ENCODE measurements at regions not wholly inside any gene's neighbourhood (a gene's known extent, or its start where the extent isn't known, plus 50 kb on each side); places are given as distances from the start of the nearest gene placed in this dataset.

- no peak overlapping the region for H3K27ac Mint-ChIP-seq
- no peak for DNase-seq
- Histone ChIP-seq H3K4me3 (ENCODE audit: low read length) (no peak overlapping the region), H3K4me1 (ENCODE audit: insufficient read depth, low read length) (no peaks in the 10 kb centered on the region), H3K27me3 (ENCODE audit: control insufficient read depth in 1 of 2, insufficient read depth in 2 of 2, low read length in 2 of 2) (no peaks in the 10 kb centered on the region), H3K27ac (ENCODE audit: low read depth in 1 of 2, low read length in 2 of 2) (no peak overlapping the region), H3K36me3 (ENCODE audit: insufficient read depth, low read length) (no peaks in the 10 kb centered on the region), H3K9me3 (ENCODE audit: control insufficient read depth in 1 of 2, insufficient read depth in 1 of 2, low read length in 2 of 2) (no peaks in the 10 kb centered on the region)
- H3K4me3 Mint-ChIP-seq: no peak overlapping the region
- TF ChIP-seq CTCF (IDR thresholded peaks at IDR 0.05): no peak
- POLR2A ChIA-PET: no interaction called here
- intact Hi-C loops (cut with DNase I, micrococcal nuclease): no loop called here
- CTCF ChIA-PET: no interaction called here
- no peaks in the 10 kb centered on the region for H3K4me1 Mint-ChIP-seq (ENCODE audit: low read depth)
- no peak for ATAC-seq (ENCODE audit: poor library complexity)
- H3K27me3 Mint-ChIP-seq: no peaks in the 10 kb centered on the region
- H3K36me3 Mint-ChIP-seq (ENCODE audit: low read depth): no peaks in the 10 kb centered on the region
- peaks cover 2% of the 10 kb centered on the region for H3K9me3 Mint-ChIP-seq
These were observed 73.2 kb upstream of the ADGRL4 start for GRCh38 chr1:79079770-79080169.

- Mint-ChIP-seq H3K36me3 (ENCODE audit: low read depth) (no peaks in the 10 kb centered on the region), H3K4me3 (no peak overlapping the region), H3K27ac (no peak overlapping the region), H3K9me3 (peaks cover 2% of the 10 kb centered on the region), H3K27me3 (no peaks in the 10 kb centered on the region), H3K4me1 (ENCODE audit: low read depth) (no peaks in the 10 kb centered on the region)
- ChIA-PET POLR2A (no interaction called here), CTCF (no interaction called here)
- ATAC-seq (ENCODE audit: poor library complexity) (no peak), DNase-seq (no peak)
- Histone ChIP-seq H3K9me3 (ENCODE audit: control insufficient read depth in 1 of 2, insufficient read depth in 1 of 2, low read length in 2 of 2) (no peaks in the 10 kb centered on the region), H3K4me3 (ENCODE audit: low read length) (no peak overlapping the region), H3K27ac (ENCODE audit: low read depth in 1 of 2, low read length in 2 of 2) (no peak overlapping the region), H3K4me1 (ENCODE audit: insufficient read depth, low read length) (no peaks in the 10 kb centered on the region), H3K36me3 (ENCODE audit: insufficient read depth, low read length) (no peaks in the 10 kb centered on the region), H3K27me3 (ENCODE audit: control insufficient read depth in 1 of 2, insufficient read depth in 2 of 2, low read length in 2 of 2) (no peaks in the 10 kb centered on the region)
- no peak for TF ChIP-seq CTCF (IDR thresholded peaks at IDR 0.05)
- intact Hi-C loops (cut with DNase I, micrococcal nuclease): no loop called here
These were observed 68.4 kb upstream of the ADGRL4 start for GRCh38 chr1:79074975-79075374.

GRCh38 chr1:79069828-79070227 lies 63.3 kb upstream of the ADGRL4 start:
- ChIA-PET CTCF (no interaction called here), POLR2A (no interaction called here)
- Mint-ChIP-seq H3K9me3 (peaks cover 3% of the 10 kb centered on the region), H3K27me3 (no peaks in the 10 kb centered on the region), H3K4me3 (no peak overlapping the region), H3K4me1 (ENCODE audit: low read depth) (no peaks in the 10 kb centered on the region), H3K27ac (no peak overlapping the region), H3K36me3 (ENCODE audit: low read depth) (no peaks in the 10 kb centered on the region)
- intact Hi-C loops (cut with DNase I, micrococcal nuclease): no loop called here
- H3K4me3 ChIP-seq (ENCODE audit: low read length): no peak overlapping the region
- H3K27me3 ChIP-seq (ENCODE audit: control insufficient read depth in 1 of 2, insufficient read depth in 2 of 2, low read length in 2 of 2): no peaks in the 10 kb centered on the region
- no peaks in the 10 kb centered on the region for H3K4me1 ChIP-seq (ENCODE audit: insufficient read depth, low read length)
- no peaks in the 10 kb centered on the region for H3K9me3 ChIP-seq (ENCODE audit: control insufficient read depth in 1 of 2, insufficient read depth in 1 of 2, low read length in 2 of 2)
- H3K27ac ChIP-seq (ENCODE audit: low read depth in 1 of 2, low read length in 2 of 2): no peak overlapping the region
- no peak for TF ChIP-seq CTCF (IDR thresholded peaks at IDR 0.05)
- H3K36me3 ChIP-seq (ENCODE audit: insufficient read depth, low read length): no peaks in the 10 kb centered on the region
- no peak for ATAC-seq (ENCODE audit: poor library complexity)
- DNase-seq: no peak
